ENCODE measurements at regions not wholly inside any gene's neighbourhood (a gene's known extent, or its start where the extent isn't known, plus 50 kb on each side); places are given as distances from the start of the nearest gene placed in this dataset.

GRCh38 chr16:8496364-8496763 lies 93.9 kb downstream of the TMEM114 start:
- Histone ChIP-seq H3F3A (ENCODE audit: low read depth) (no peaks in the 10 kb centered on the region), H2AFZ (replicated peaks) (no peak overlapping the region), H3K4me3 (no peak overlapping the region), H3K9ac (no peak overlapping the region), H4K20me1 (ENCODE audit: low read depth) (no peaks in the 10 kb centered on the region), H3K36me3 (no peaks in the 10 kb centered on the region), H3K4me1 (no peaks in the 10 kb centered on the region), H3K9me3 (ENCODE audit: low read depth) (no peaks in the 10 kb centered on the region), H3K4me2 (no peak overlapping the region), H3K27ac (no peak overlapping the region), H3K27me3 (peaks cover 19% of the 10 kb centered on the region), H3K79me2 (ENCODE audit: low read depth) (no peaks in the 10 kb centered on the region)
- Mint-ChIP-seq H3K4me3 (no peak overlapping the region), H3K27ac (no peak overlapping the region), H3K9me3 (no peaks in the 10 kb centered on the region), H3K4me1 (peaks cover 5% of the 10 kb centered on the region), H3K36me3 (no peaks in the 10 kb centered on the region), H3K27me3 (ENCODE audit: insufficient read depth, low read depth) (no peaks in the 10 kb centered on the region)
- TF ChIP-seq EZH2 (IDR thresholded peaks at IDR 0.05) = no peak
- no peak for TF ChIP-seq EZH2phosphoT487 (IDR thresholded peaks at IDR 0.05)
- TF ChIP-seq CTCF (IDR thresholded peaks at IDR 0.05) = no peak
- DNase-seq (ENCODE audit: low spot score) = no peak

GRCh38 chr16:8493972-8494371 lies 96.3 kb downstream of the TMEM114 start:
- Histone ChIP-seq H3K9me3 (ENCODE audit: low read depth) (no peaks in the 10 kb centered on the region), H2AFZ (replicated peaks) (peak overlapping the region; percentile 52), H3K79me2 (ENCODE audit: low read depth) (no peaks in the 10 kb centered on the region), H4K20me1 (ENCODE audit: low read depth) (no peaks in the 10 kb centered on the region), H3K27me3 (peaks cover 4% of the 10 kb centered on the region), H3K36me3 (no peaks in the 10 kb centered on the region), H3K4me1 (no peaks in the 10 kb centered on the region), H3F3A (ENCODE audit: low read depth) (no peaks in the 10 kb centered on the region), H3K27ac (no peak overlapping the region), H3K9ac (no peak overlapping the region), H3K4me3 (no peak overlapping the region), H3K4me2 (peak overlapping the region; percentile 16)
- no peaks in the 10 kb centered on the region for H3K27me3 Mint-ChIP-seq (ENCODE audit: insufficient read depth, low read depth)
- no peaks in the 10 kb centered on the region for H3K36me3 Mint-ChIP-seq
- peak; percentile 54 for TF ChIP-seq CTCF (IDR thresholded peaks at IDR 0.05)
- no peak for TF ChIP-seq EZH2 (IDR thresholded peaks at IDR 0.05)
- DNase-seq (ENCODE audit: low spot score) = peak; percentile 53
- no peaks in the 10 kb centered on the region for H3K9me3 Mint-ChIP-seq
- H3K4me3 Mint-ChIP-seq = no peak overlapping the region
- no peak overlapping the region for H3K27ac Mint-ChIP-seq
- H3K4me1 Mint-ChIP-seq = peaks cover 5% of the 10 kb centered on the region

GRCh38 chr16:8492690-8493089 lies 97.6 kb downstream of the TMEM114 start:
- Histone ChIP-seq H3K9ac (no peak overlapping the region), H3K27me3 (no peaks in the 10 kb centered on the region), H3K79me2 (ENCODE audit: low read depth) (no peaks in the 10 kb centered on the region), H3K36me3 (no peaks in the 10 kb centered on the region), H3K27ac (no peak overlapping the region), H3K4me1 (no peaks in the 10 kb centered on the region), H2AFZ (replicated peaks) (no peak overlapping the region), H3K9me3 (ENCODE audit: low read depth) (no peaks in the 10 kb centered on the region), H3F3A (ENCODE audit: low read depth) (no peaks in the 10 kb centered on the region), H4K20me1 (ENCODE audit: low read depth) (no peaks in the 10 kb centered on the region), H3K4me3 (no peak overlapping the region), H3K4me2 (no peak overlapping the region)
- TF ChIP-seq CTCF (IDR thresholded peaks at IDR 0.05) (no peak), EZH2 (IDR thresholded peaks at IDR 0.05) (no peak), EZH2phosphoT487 (IDR thresholded peaks at IDR 0.05) (no peak)
- DNase-seq (ENCODE audit: low spot score) = no peak
- peaks cover 5% of the 10 kb centered on the region for H3K4me1 Mint-ChIP-seq
- H3K36me3 Mint-ChIP-seq = no peaks in the 10 kb centered on the region
- H3K4me3 Mint-ChIP-seq = no peak overlapping the region
- no peak overlapping the region for H3K27ac Mint-ChIP-seq
- H3K27me3 Mint-ChIP-seq (ENCODE audit: insufficient read depth, low read depth) = peaks cover under 1% of the 10 kb centered on the region
- H3K9me3 Mint-ChIP-seq = no peaks in the 10 kb centered on the region

- Histone ChIP-seq H3K4me3 (no peak overlapping the region), H3F3A (ENCODE audit: low read depth) (no peaks in the 10 kb centered on the region), H3K9me3 (ENCODE audit: low read depth) (no peaks in the 10 kb centered on the region), H3K9ac (no peak overlapping the region), H2AFZ (replicated peaks) (no peak overlapping the region), H3K36me3 (no peaks in the 10 kb centered on the region), H3K4me1 (no peaks in the 10 kb centered on the region), H3K4me2 (no peak overlapping the region), H4K20me1 (ENCODE audit: low read depth) (no peaks in the 10 kb centered on the region), H3K27me3 (peaks cover 12% of the 10 kb centered on the region), H3K79me2 (ENCODE audit: low read depth) (no peaks in the 10 kb centered on the region), H3K27ac (no peak overlapping the region)
- Mint-ChIP-seq H3K27ac (no peak overlapping the region), H3K4me3 (no peak overlapping the region), H3K9me3 (no peaks in the 10 kb centered on the region), H3K27me3 (ENCODE audit: insufficient read depth, low read depth) (peaks cover 5% of the 10 kb centered on the region), H3K4me1 (peaks cover 5% of the 10 kb centered on the region), H3K36me3 (no peaks in the 10 kb centered on the region)
- TF ChIP-seq CTCF (IDR thresholded peaks at IDR 0.05) (no peak), EZH2phosphoT487 (IDR thresholded peaks at IDR 0.05) (no peak), EZH2 (IDR thresholded peaks at IDR 0.05) (no peak)
- DNase-seq (ENCODE audit: low spot score) = no peak
Measured at GRCh38 chr16:8489580-8489979, 100.7 kb downstream of the TMEM114 start.

Measured in neural progenitor cell (in vitro differentiated cells).